Right hindlimb (tissue), 1 donor: ENCODE measurements at regions not wholly inside any gene's neighbourhood (a gene's known extent, or its start where the extent isn't known, plus 50 kb on each side); places are given as distances from the start of the nearest gene placed in this dataset.
"Not testable (repeated sequence)": the region's sequence is repeated elsewhere in the genome, so short reads cannot be mapped to it uniquely, and the experiment has no call there.

ENCODE experiments used
- DNase-seq: peaks from one replicate; pipeline ENCODE4 v3.0.0-alpha.2; 2018

GRCh38 chr5:130427222-130427955 is 523.1 kb downstream of the CHSY3 start:
- no peak for DNase-seq

- no peak for DNase-seq
These were observed 521.2 kb downstream of the CHSY3 start for GRCh38 chr5:130425424-130425823.

GRCh38 chr5:130424341-130424740 is 520.1 kb downstream of the CHSY3 start:
- no peak for DNase-seq

GRCh38 chr5:130402906-130403305 is 498.6 kb downstream of the CHSY3 start:
- DNase-seq, result no peak

- no peak for DNase-seq
These were observed 495.8 kb downstream of the CHSY3 start for GRCh38 chr5:130400091-130400490.

- no peak for DNase-seq
These were observed 494.6 kb downstream of the CHSY3 start for GRCh38 chr5:130398825-130399224.

GRCh38 chr5:130397727-130398126 is 493.5 kb downstream of the CHSY3 start:
- DNase-seq, result not testable (repeated sequence)

GRCh38 chr5:130397132-130397531 is 492.9 kb downstream of the CHSY3 start:
- DNase-seq, result no peak

- DNase-seq, result not testable (repeated sequence)
These were observed 487.5 kb downstream of the CHSY3 start for GRCh38 chr5:130391727-130392264.

GRCh38 chr5:130386155-130386554 is 481.9 kb downstream of the CHSY3 start:
- no peak for DNase-seq

GRCh38 chr5:130385656-130386055 is 481.4 kb downstream of the CHSY3 start:
- DNase-seq, result no peak

- DNase-seq, result no peak
These were observed 461.7 kb downstream of the CHSY3 start for GRCh38 chr5:130365956-130366355.

- DNase-seq, result no peak
These were observed 445.9 kb downstream of the CHSY3 start for GRCh38 chr5:130350131-130350530.

- DNase-seq, result no peak
These were observed 433.1 kb downstream of the CHSY3 start for GRCh38 chr5:130337179-130337888.

GRCh38 chr5:130335117-130335516 is 430.9 kb downstream of the CHSY3 start:
- no peak for DNase-seq

- no peak for DNase-seq
These were observed 428.8 kb downstream of the CHSY3 start for GRCh38 chr5:130333089-130333488.

- DNase-seq, result no peak
These were observed 427.1 kb downstream of the CHSY3 start for GRCh38 chr5:130331332-130331731.

GRCh38 chr5:130324953-130325671 is 420.8 kb downstream of the CHSY3 start:
- no peak for DNase-seq

GRCh38 chr5:130323804-130324454 is 419.7 kb downstream of the CHSY3 start:
- DNase-seq, result no peak

GRCh38 chr5:130321931-130322330 is 417.7 kb downstream of the CHSY3 start:
- DNase-seq, result no peak

- DNase-seq, result no peak
These were observed 412.9 kb downstream of the CHSY3 start for GRCh38 chr5:130316971-130317680.

- no peak for DNase-seq
These were observed 391.0 kb downstream of the CHSY3 start for GRCh38 chr5:130295235-130295634.
